HG02588 (cell line): ENCODE measurements at regions not wholly inside any gene's neighbourhood (a gene's known extent, or its start where the extent isn't known, plus 50 kb on each side); places are given as distances from the start of the nearest gene placed in this dataset.
"Not testable (repeated sequence)": the region's sequence is repeated elsewhere in the genome, so short reads cannot be mapped to it uniquely, and the experiment has no call there.

ENCODE experiments used
- ATAC-seq: cut with Tn5 transposase; IDR thresholded peaks from one replicate; pipeline ENCODE4 v1.9.1; 2021; ENCODE audit warnings: mild to moderate bottlenecking, moderate library complexity; ENCODE audit not compliant: unreplicated experiment

- ATAC-seq, result no peak
Observed at GRCh38 chr1:187996780-187997179, 1168.0 kb downstream of the PLA2G4A start.

- ATAC-seq, result no peak
Observed at GRCh38 chr1:187999973-188000372, 1171.2 kb downstream of the PLA2G4A start.

GRCh38 chr1:188003687-188004086 is 1174.9 kb downstream of the PLA2G4A start:
- not testable (repeated sequence) for ATAC-seq

- ATAC-seq, result no peak
Observed at GRCh38 chr1:188004849-188005248, 1176.1 kb downstream of the PLA2G4A start.

GRCh38 chr1:188006354-188006753 is 1177.6 kb downstream of the PLA2G4A start:
- no peak for ATAC-seq

- not testable (repeated sequence) for ATAC-seq
Observed at GRCh38 chr1:188013222-188013849, 1184.6 kb downstream of the PLA2G4A start.

- no peak for ATAC-seq
Observed at GRCh38 chr1:188017921-188018320, 1189.2 kb downstream of the PLA2G4A start.

GRCh38 chr1:188022661-188023060 is 1193.9 kb downstream of the PLA2G4A start:
- ATAC-seq, result no peak

- ATAC-seq, result no peak
Observed at GRCh38 chr1:188023206-188023605, 1194.5 kb downstream of the PLA2G4A start.

- ATAC-seq, result peak; percentile 91
Observed at GRCh38 chr1:188027613-188028012, 1198.9 kb downstream of the PLA2G4A start.

GRCh38 chr1:188037572-188037971 is 1208.8 kb downstream of the PLA2G4A start:
- ATAC-seq, result not testable (repeated sequence)

- no peak for ATAC-seq
Observed at GRCh38 chr1:188043536-188044245, 1214.9 kb downstream of the PLA2G4A start.

GRCh38 chr1:188050250-188050649 is 1221.5 kb downstream of the PLA2G4A start:
- no peak for ATAC-seq

GRCh38 chr1:188056011-188056410 is 1227.3 kb downstream of the PLA2G4A start:
- no peak for ATAC-seq

GRCh38 chr1:188058801-188059200 is 1230.1 kb downstream of the PLA2G4A start:
- ATAC-seq, result no peak

- ATAC-seq, result no peak
Observed at GRCh38 chr1:188061881-188062280, 1233.1 kb downstream of the PLA2G4A start.

GRCh38 chr1:188062456-188062855 is 1233.7 kb downstream of the PLA2G4A start:
- no peak for ATAC-seq

- no peak for ATAC-seq
Observed at GRCh38 chr1:188065917-188066316, 1237.2 kb downstream of the PLA2G4A start.

- ATAC-seq, result no peak
Observed at GRCh38 chr1:188070848-188071247, 1242.1 kb downstream of the PLA2G4A start.

- ATAC-seq, result no peak
Observed at GRCh38 chr1:188089015-188089414, 1260.3 kb downstream of the PLA2G4A start.

- no peak for ATAC-seq
Observed at GRCh38 chr1:188089461-188089860, 1260.7 kb downstream of the PLA2G4A start.

GRCh38 chr1:188096521-188096920 is 1267.8 kb downstream of the PLA2G4A start:
- no peak for ATAC-seq

- no peak for ATAC-seq
Observed at GRCh38 chr1:188117436-188117835, 1288.7 kb downstream of the PLA2G4A start.
